GM12878 (cell line): ENCODE measurements at regions not wholly inside any gene's neighbourhood (a gene's known extent, or its start where the extent isn't known, plus 50 kb on each side); places are given as distances from the start of the nearest gene placed in this dataset.

ENCODE experiments used
- ATAC-seq: fragments of 200-7000 bp; cut with Tn5 transposase; 3 replicates; pipeline ENCODE4 v1.9.1; 2020; ENCODE audit warnings: mild to moderate bottlenecking, moderate library complexity
- BruUV-seq: library from RNA; stranded (reverse); fragments of 400-500 nt; replicated peaks from 2 replicates; lab custom pipeline; 2021; lab: Mats Ljungman, UMichigan
- CTCF ChIA-PET: fragments of 300-600 bp; sonication (Branson Sonifier 250); formaldehyde crosslinking; extraction: SDS; loops from one replicate; lab custom pipeline; 2021; ENCODE audit warnings: inconsistent platforms; lab: Yijun Ruan, JAX
- POLR2A ChIA-PET: fragments of 350-600 bp; formaldehyde crosslinking; extraction: SDS; loops from one replicate; lab custom pipeline; 2021; ENCODE audit warnings: inconsistent platforms; lab: Charles Lee
- RAD21 ChIA-PET: fragments of 300-600 bp; sonication (Branson Sonifier 250); formaldehyde crosslinking; loops from one replicate; lab custom pipeline; 2023; ENCODE audit warnings: antibody characterized with exemption; ENCODE audit not compliant: unreplicated experiment; lab: Charles Lee
- SMC1A ChIA-PET: fragments of 300-600 bp; sonication (Branson Sonifier 250); formaldehyde crosslinking; loops from one replicate; lab custom pipeline; 2023; ENCODE audit not compliant: unreplicated experiment, uncharacterized antibody; lab: Charles Lee
- DNase-seq: peaks from one replicate; pipeline ENCODE4 v3.0.0-alpha.2; 2011; ENCODE audit warnings: low read depth, low spot score
- FAIRE-seq: peaks from 3 replicates; lab custom pipeline; 2011; peaks lifted over from hg19 to GRCh38; lab: Jason Lieb, UNC
- H2AFZ ChIP-seq: 2 replicates; pipeline ENCODE4 v1.6.0; 2011; ENCODE audit warnings: low read depth, low read length, control low read depth; ENCODE audit not compliant: control insufficient read depth
- H3K27ac ChIP-seq: 2 replicates; pipeline ENCODE4 v1.5.1; 2011; ENCODE audit warnings: control low read depth; ENCODE audit not compliant: control insufficient read depth, insufficient read depth
- H3K27me3 ChIP-seq, 2 experiments: replicated peaks in 1 of 2; 2 replicates each; pipeline versions ENCODE4 v1.6.0 to v1.6.1; 2011; ENCODE audit warnings: low read length in 1 of 2; ENCODE audit not compliant: control insufficient read depth in 2 of 2, insufficient read depth in 2 of 2
- H3K36me3 ChIP-seq, 2 experiments: 2 replicates each; pipeline ENCODE4 v1.5.1; 2011; ENCODE audit warnings: low read length in 1 of 2; ENCODE audit not compliant: control insufficient read depth in 2 of 2, insufficient read depth in 2 of 2
- H3K4me1 ChIP-seq: 2 replicates; pipeline ENCODE4 v1.6.1; 2011; ENCODE audit warnings: mild to moderate bottlenecking, low read length, moderate library complexity, mixed read lengths; ENCODE audit not compliant: control insufficient read depth, insufficient read depth
- H3K4me2 ChIP-seq: 2 replicates; pipeline ENCODE4 v1.6.0; 2011; ENCODE audit warnings: control low read depth; ENCODE audit not compliant: control insufficient read depth, insufficient read depth
- H3K4me3 ChIP-seq: fragments of 200-600 bp; sonication (generic); 2 replicates; pipeline ENCODE4 v1.5.1; 2016
- H3K79me2 ChIP-seq: 2 replicates; pipeline ENCODE4 v1.6.0; 2011; ENCODE audit warnings: low read length; ENCODE audit not compliant: control insufficient read depth, insufficient read depth
- H3K9ac ChIP-seq: 2 replicates; pipeline ENCODE4 v1.8.0; 2011; ENCODE audit warnings: low read length, control low read depth, mixed read lengths; ENCODE audit not compliant: control insufficient read depth, insufficient read depth
- H3K9me3 ChIP-seq: replicated peaks from 3 replicates; pipeline ENCODE4 v1.5.1; 2011; ENCODE audit warnings: mild to moderate bottlenecking, low read length; ENCODE audit not compliant: control insufficient read depth, insufficient read depth
- H4K20me1 ChIP-seq: 2 replicates; pipeline ENCODE4 v1.6.0; 2011; ENCODE audit not compliant: control insufficient read depth, insufficient read depth
- DPF2 ChIP-seq: fragments of 450-650 bp; IDR thresholded peaks from 2 replicates; pipeline ENCODE4 v1.6.1; 2017; ENCODE audit warnings: mild to moderate bottlenecking
- ETV6 ChIP-seq, 2 experiments: fragments of 450-650 bp in 1 of 2; IDR thresholded peaks in 1 of 2; conservative IDR thresholded peaks in 1 of 2; 2 replicates each; pipeline ENCODE4 v1.6.1; 2014; ENCODE audit warnings: antibody characterized with exemption in 1 of 2, borderline replicate concordance in 1 of 2, low read depth in 1 of 2, mild to moderate bottlenecking in 1 of 2, moderate library complexity in 1 of 2
- MEF2B ChIP-seq: fragments of 450-650 bp; IDR thresholded peaks from 2 replicates; pipeline ENCODE4 v1.6.1; 2018; ENCODE audit warnings: mild to moderate bottlenecking, moderate library complexity; ENCODE audit not compliant: partially characterized antibody, poor library complexity, severe bottlenecking
- NBN ChIP-seq: fragments of 450-650 bp; IDR thresholded peaks from 2 replicates; pipeline ENCODE4 v1.6.1; 2016
- NRF1 ChIP-seq: conservative IDR thresholded peaks from 2 replicates; pipeline ENCODE4 v1.6.1; 2011; ENCODE audit warnings: mild to moderate bottlenecking, low read depth, low read length, improper control_type of control experiment
- SIN3A ChIP-seq: IDR thresholded peaks from 2 replicates; pipeline ENCODE4 v1.6.1; 2012; ENCODE audit warnings: low read depth, low read length, improper control_type of control experiment
- SUPT20H ChIP-seq: IDR thresholded peaks from 2 replicates; pipeline ENCODE4 v1.6.1; 2011; ENCODE audit warnings: low read depth, mild to moderate bottlenecking, low read length, moderate library complexity, borderline replicate concordance; ENCODE audit not compliant: control insufficient read depth
- TCF3 ChIP-seq: IDR thresholded peaks from 2 replicates; pipeline ENCODE4 v1.6.1; 2012; ENCODE audit warnings: low read depth, mild to moderate bottlenecking, low read length, borderline replicate concordance; ENCODE audit not compliant: insufficient read depth
- ZNF24 ChIP-seq: fragments of 450-650 bp; IDR thresholded peaks from 2 replicates; pipeline ENCODE4 v1.6.1; 2017; ENCODE audit warnings: antibody characterized with exemption, mild to moderate bottlenecking
- WGBS: methylation state at CpG from one replicate; pipeline ENCODE4 v1.1.6; 2016; ENCODE audit warnings: low lambda C conversion rate; ENCODE audit not compliant: insufficient replicate concordance, insufficient coverage; ENCODE audit errors: missing lambda C conversion rate; 5-methylcytosine and 5-hydroxymethylcytosine counted together
- in situ Hi-C: fragments of 300-500 bp; cut with MboI; formaldehyde crosslinking; loops from 9 replicates; pipeline ENCODE4 v1.14.3; 2018; ENCODE audit warnings: mixed read lengths
- intact Hi-C: fragments of 100-400 bp; cut with micrococcal nuclease; formaldehyde crosslinking; loops from one replicate; pipeline ENCODE4 v1.14.2; 2022; ENCODE audit not compliant: unreplicated experiment

DNA sequence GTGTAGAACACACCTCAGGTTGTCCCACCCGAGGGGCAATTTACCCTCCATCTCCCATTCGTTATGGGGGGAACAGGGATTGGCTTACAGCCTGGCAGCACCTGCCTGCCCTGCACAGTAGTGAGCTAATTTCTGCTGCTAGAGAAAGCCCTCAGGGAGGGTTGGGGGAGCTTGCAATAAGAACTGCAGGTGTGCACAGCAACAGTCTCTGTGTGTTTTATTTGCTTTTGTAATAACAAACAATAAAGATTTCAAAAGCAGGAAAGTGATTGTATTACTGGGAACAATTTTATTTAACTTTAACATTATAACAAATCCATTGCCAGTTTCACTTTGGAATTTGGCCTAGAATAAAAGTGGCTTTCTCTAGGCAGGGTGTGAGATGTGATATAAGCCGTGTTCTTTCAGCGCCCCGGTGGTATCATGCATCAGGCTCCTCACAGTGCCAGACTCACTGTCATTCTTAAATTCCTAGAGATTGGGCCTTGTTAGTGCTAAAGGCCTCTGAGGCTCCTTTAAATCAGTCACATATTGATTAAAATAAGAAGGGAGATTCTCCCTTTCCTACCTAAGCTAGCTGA is 81.1 kb downstream of the RMI1 start:
- Histone ChIP-seq H3K27ac (no peak overlapping the region), H2AFZ (no peak overlapping the region), H3K9me3 (no peaks in the 10 kb centered on the region), H3K4me2 (no peak overlapping the region), H4K20me1 (no peaks in the 10 kb centered on the region), H3K4me3 (no peak overlapping the region), H3K36me3 (no peaks in the 10 kb centered on the region), H3K4me1 (no peaks in the 10 kb centered on the region), H3K79me2 (no peaks in the 10 kb centered on the region), H3K27me3 (no peaks in the 10 kb centered on the region; a peak in 1 of 4 replicates), H3K9ac (no peak overlapping the region)
- no TSS peak for BruUV-seq
- in situ Hi-C loops (no loop called here), intact Hi-C loops (no loop called here)
- CTCF ChIA-PET, result no interaction called here
- 52% methylated on average over 5 of the region's 5 CpGs for WGBS
- FAIRE-seq (no peak), DNase-seq (no peak), ATAC-seq (no peak)
- POLR2A ChIA-PET, result interaction anchor here (0.5 kb wide), 1 partner anchor 38 kb away, joined by 3 read pairs; no protein-coding TSS in a partner anchor
- RAD21 ChIA-PET, result no interaction called here
- TF ChIP-seq NBN, result no peak
- TF ChIP-seq NRF1, result no peak
- TF ChIP-seq SUPT20H, result no peak
- TF ChIP-seq DPF2, result no peak
- TF ChIP-seq ZNF24, result no peak
- TF ChIP-seq ETV6 (conservative IDR thresholded peaks at IDR 0.05 in 1 of 2, IDR thresholded peaks at IDR 0.05 in 1 of 2; ENCODE audit: borderline replicate concordance in 1 of 2, low read depth in 1 of 2), result no peak
- TF ChIP-seq MEF2B, result no peak
- no peak for TF ChIP-seq TCF3
- TF ChIP-seq SIN3A, result no peak
- SMC1A ChIA-PET, result no interaction called here
